ENCODE measurements at regions not wholly inside any gene's neighbourhood (a gene's known extent, or its start where the extent isn't known, plus 50 kb on each side); places are given as distances from the start of the nearest gene placed in this dataset.

DNA sequence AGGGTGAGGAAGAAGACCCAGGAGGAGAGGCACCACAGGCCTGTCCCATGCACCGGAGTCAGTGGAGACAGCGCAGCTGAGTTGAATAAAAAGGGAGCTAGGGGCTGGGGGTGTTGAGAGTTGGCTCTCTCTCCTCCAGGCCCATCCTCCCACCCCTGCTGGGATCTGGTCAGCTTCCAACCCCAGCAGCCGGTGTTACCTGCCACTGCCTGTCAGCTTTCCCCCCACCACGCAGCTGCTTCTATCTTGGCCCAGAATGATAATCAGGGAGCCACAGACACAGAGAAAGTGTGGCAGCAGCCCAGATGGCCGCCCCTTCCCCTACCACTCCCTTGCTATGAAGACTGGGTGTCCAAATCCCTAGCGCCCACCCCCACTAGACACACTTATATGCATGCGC lies 120.6 kb upstream of the RPL38 start:
- peaks cover 35% of the 10 kb centered on the region for H3K4me1 Mint-ChIP-seq (ENCODE audit: low read depth, unreplicated experiment)
- no peaks in the 10 kb centered on the region for H3K36me3 Mint-ChIP-seq (ENCODE audit: unreplicated experiment)
- DNase-seq: no peak
- peaks cover 8% of the 10 kb centered on the region for H3K27me3 Mint-ChIP-seq (ENCODE audit: unreplicated experiment)
- H3K4me3 Mint-ChIP-seq (ENCODE audit: unreplicated experiment): peak overlapping the region; percentile 20
- no peak overlapping the region for H3K27ac Mint-ChIP-seq (ENCODE audit: unreplicated experiment)
- H3K9me3 Mint-ChIP-seq (ENCODE audit: unreplicated experiment): peaks cover 4% of the 10 kb centered on the region
- TF ChIP-seq, protein P1, sequence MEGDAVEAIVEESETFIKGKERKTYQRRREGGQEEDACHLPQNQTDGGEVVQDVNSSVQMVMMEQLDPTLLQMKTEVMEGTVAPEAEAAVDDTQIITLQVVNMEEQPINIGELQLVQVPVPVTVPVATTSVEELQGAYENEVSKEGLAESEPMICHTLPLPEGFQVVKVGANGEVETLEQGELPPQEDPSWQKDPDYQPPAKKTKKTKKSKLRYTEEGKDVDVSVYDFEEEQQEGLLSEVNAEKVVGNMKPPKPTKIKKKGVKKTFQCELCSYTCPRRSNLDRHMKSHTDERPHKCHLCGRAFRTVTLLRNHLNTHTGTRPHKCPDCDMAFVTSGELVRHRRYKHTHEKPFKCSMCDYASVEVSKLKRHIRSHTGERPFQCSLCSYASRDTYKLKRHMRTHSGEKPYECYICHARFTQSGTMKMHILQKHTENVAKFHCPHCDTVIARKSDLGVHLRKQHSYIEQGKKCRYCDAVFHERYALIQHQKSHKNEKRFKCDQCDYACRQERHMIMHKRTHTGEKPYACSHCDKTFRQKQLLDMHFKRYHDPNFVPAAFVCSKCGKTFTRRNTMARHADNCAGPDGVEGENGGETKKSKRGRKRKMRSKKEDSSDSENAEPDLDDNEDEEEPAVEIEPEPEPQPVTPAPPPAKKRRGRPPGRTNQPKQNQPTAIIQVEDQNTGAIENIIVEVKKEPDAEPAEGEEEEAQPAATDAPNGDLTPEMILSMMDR (IDR thresholded peaks at IDR 0.05; ENCODE audit: partially characterized antibody, unreplicated experiment): no peak

DNA sequence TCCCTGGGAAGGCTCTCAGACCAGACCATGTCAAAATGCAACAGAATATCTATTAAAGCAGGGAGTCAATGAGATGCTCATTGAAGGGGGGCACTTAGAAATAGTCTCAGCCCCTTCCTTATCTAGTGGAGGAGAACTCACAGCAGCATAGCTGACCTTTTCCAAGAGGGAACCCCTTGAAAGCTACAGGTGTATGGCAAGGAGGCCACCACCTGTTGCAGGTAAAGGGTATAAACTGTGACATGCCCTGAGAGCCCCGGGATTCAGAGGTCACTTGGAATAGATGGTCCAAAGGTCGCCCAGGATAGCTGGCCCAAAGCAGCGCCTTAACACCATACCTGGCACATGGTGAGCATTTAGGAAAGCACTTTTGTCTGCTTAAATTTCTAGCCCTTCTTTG lies 120.2 kb upstream of the RPL38 start:
- DNase-seq: no peak
- TF ChIP-seq, protein P1 (IDR thresholded peaks at IDR 0.05; ENCODE audit: partially characterized antibody, unreplicated experiment): no peak
- H3K9me3 Mint-ChIP-seq (ENCODE audit: unreplicated experiment): peaks cover 7% of the 10 kb centered on the region
- peak overlapping the region; percentile 20 for H3K4me3 Mint-ChIP-seq (ENCODE audit: unreplicated experiment)
- no peaks in the 10 kb centered on the region for H3K36me3 Mint-ChIP-seq (ENCODE audit: unreplicated experiment)
- H3K4me1 Mint-ChIP-seq (ENCODE audit: low read depth, unreplicated experiment): peaks cover 39% of the 10 kb centered on the region
- H3K27me3 Mint-ChIP-seq (ENCODE audit: unreplicated experiment): peaks cover 11% of the 10 kb centered on the region
- no peak overlapping the region for H3K27ac Mint-ChIP-seq (ENCODE audit: unreplicated experiment)

DNA sequence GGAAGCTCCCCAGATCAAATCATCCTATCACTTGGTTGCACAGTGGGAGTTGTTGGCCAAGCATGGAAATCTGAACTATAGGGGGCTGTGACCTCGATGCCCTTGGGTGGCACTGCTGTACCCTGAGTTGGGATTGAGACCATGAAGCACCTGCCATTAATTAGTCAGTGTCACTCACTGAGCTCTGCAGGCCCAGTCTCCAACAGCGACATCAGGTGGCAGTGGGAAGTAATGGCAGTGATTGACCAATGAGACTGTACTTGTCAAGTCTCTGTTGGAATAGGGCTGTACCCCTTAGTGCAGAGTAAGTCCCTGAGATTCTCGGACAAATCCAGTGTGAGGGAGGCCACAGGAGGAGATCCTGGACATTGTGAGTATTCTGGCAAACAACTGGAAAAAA lies 118.0 kb upstream of the RPL38 start:
- H3K36me3 Mint-ChIP-seq (ENCODE audit: unreplicated experiment): peaks cover 4% of the 10 kb centered on the region
- peaks cover 12% of the 10 kb centered on the region for H3K27me3 Mint-ChIP-seq (ENCODE audit: unreplicated experiment)
- H3K4me1 Mint-ChIP-seq (ENCODE audit: low read depth, unreplicated experiment): peaks cover 38% of the 10 kb centered on the region
- TF ChIP-seq, protein P1 (IDR thresholded peaks at IDR 0.05; ENCODE audit: partially characterized antibody, unreplicated experiment): peak; percentile 53
- H3K4me3 Mint-ChIP-seq (ENCODE audit: unreplicated experiment): no peak overlapping the region
- DNase-seq: no peak
- H3K27ac Mint-ChIP-seq (ENCODE audit: unreplicated experiment): no peak overlapping the region
- H3K9me3 Mint-ChIP-seq (ENCODE audit: unreplicated experiment): peaks cover 8% of the 10 kb centered on the region

DNA sequence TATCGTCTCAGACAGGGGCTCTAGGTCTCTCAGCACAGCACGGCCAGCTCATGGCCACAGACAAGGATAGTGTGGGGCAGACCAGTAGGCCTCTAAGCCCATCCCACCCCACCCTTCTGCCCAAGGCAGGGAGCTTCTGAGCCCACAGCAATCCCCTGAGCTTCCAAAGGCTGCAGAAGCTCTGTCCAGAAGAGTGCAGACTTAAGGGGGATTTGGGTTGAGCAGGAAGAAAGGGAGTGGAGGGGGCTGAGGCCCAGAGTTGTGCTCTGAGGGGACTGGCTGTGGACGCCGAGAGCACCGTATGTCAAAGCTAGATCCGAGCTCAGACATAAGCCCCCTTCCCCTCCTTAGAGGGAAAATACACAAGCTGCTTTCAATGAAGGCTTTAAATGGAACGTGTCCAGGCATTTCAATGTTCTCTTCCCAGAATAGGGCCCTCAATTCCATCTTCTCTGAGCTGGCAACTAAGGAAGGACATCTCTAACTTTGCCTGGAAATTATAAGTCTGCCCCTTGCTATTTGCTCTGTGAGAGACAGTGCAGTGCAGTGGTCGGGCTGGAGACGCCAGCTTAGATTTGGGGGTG lies 116.4 kb upstream of the RPL38 start:
- DNase-seq: no peak
- Mint-ChIP-seq H3K36me3 (ENCODE audit: unreplicated experiment) (peaks cover 12% of the 10 kb centered on the region), H3K4me1 (ENCODE audit: low read depth, unreplicated experiment) (peaks cover 30% of the 10 kb centered on the region), H3K27ac (ENCODE audit: unreplicated experiment) (no peak overlapping the region), H3K9me3 (ENCODE audit: unreplicated experiment) (peaks cover 6% of the 10 kb centered on the region), H3K4me3 (ENCODE audit: unreplicated experiment) (no peak overlapping the region), H3K27me3 (ENCODE audit: unreplicated experiment) (peaks cover 7% of the 10 kb centered on the region)
- TF ChIP-seq, protein P1 (IDR thresholded peaks at IDR 0.05; ENCODE audit: partially characterized antibody, unreplicated experiment): no peak

DNA sequence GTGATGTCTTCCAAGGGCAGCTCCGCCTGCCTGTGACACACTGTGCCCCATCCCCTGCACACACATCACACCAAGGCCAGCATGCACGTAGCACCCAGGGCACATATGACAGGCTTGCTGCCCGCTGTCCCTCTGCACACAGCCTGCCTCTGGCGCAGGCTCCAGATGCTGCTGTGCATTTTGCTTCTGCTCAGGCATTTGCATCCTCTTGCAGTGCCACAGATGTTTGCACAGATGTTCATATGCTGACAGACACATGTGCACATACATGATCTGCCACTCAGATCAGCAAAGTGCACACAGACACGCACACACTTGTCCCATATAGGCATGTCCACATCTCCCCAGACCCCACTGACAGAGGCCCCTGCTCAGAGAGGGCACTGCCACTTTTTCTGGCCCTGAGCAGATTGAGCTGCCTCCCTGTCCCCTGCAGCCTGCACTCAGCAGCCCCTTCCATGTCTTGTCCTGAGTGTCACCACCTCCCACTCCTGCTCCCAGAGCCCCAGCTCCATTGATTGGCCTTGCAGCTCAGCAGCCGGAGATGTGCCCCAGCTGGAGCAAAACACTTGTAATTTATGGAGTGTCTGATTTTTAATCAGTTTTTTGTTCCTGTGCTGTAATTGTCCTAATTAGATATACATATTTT lies 115.1 kb upstream of the RPL38 start:
- peaks cover 6% of the 10 kb centered on the region for H3K9me3 Mint-ChIP-seq (ENCODE audit: unreplicated experiment)
- TF ChIP-seq, protein P1 (IDR thresholded peaks at IDR 0.05; ENCODE audit: partially characterized antibody, unreplicated experiment): no peak
- peaks cover 7% of the 10 kb centered on the region for H3K27me3 Mint-ChIP-seq (ENCODE audit: unreplicated experiment)
- H3K36me3 Mint-ChIP-seq (ENCODE audit: unreplicated experiment): peaks cover 13% of the 10 kb centered on the region
- peaks cover 24% of the 10 kb centered on the region for H3K4me1 Mint-ChIP-seq (ENCODE audit: low read depth, unreplicated experiment)
- H3K27ac Mint-ChIP-seq (ENCODE audit: unreplicated experiment): peak overlapping the region; percentile 83
- DNase-seq: no peak
- peak overlapping the region; percentile 47 for H3K4me3 Mint-ChIP-seq (ENCODE audit: unreplicated experiment)

Measured in glutamatergic neuron (in vitro differentiated cells).